GM13977 (cell line): ENCODE measurements at regions not wholly inside any gene's neighbourhood (a gene's known extent, or its start where the extent isn't known, plus 50 kb on each side); places are given as distances from the start of the nearest gene placed in this dataset.
A peak's percentile ranks its signal among the peaks of the same experiment; 100 is the strongest.

Experiments used
- DNase-seq: peaks from one replicate; pipeline ENCODE4 v3.0.0; 2012; ENCODE audit warnings: low spot score
- CTCF ChIP-seq: IDR thresholded peaks from 2 replicates; pipeline ENCODE4 v1.5.1; 2012; ENCODE audit warnings: mild to moderate bottlenecking, control low read depth; ENCODE audit not compliant: insufficient read depth; ENCODE audit errors: extremely low read depth, missing control alignments
- in situ Hi-C: fragments of 300-500 bp; cut with MboI; formaldehyde crosslinking; loops from one replicate; pipeline ENCODE4 v1.12.0; 2022; ENCODE audit warnings: low sequenced_read_pairs, low pct_unique_long_range_greater_than_20kb, mixed read lengths, inconsistent platforms; ENCODE audit not compliant: unreplicated experiment

GRCh38 chrX:110408949-110409588 lies 50.4 kb downstream of the RTL9 start:
- in situ Hi-C loops: loop anchor here (5.0 to 25.0 kb wide), 2 partner anchors 247 to 497 kb away; no protein-coding TSS in a partner anchor
- no peak for TF ChIP-seq CTCF
- DNase-seq: no peak

- in situ Hi-C loops: loop anchor here (5.0 to 25.0 kb wide), 2 partner anchors 248 to 498 kb away; no protein-coding TSS in a partner anchor
- TF ChIP-seq CTCF: no peak
- no peak for DNase-seq
Observed at GRCh38 chrX:110409925-110410324, 51.3 kb downstream of the RTL9 start.

GRCh38 chrX:110410603-110411002 lies 52.0 kb downstream of the RTL9 start:
- no peak for TF ChIP-seq CTCF
- DNase-seq: no peak
- in situ Hi-C loops: loop anchor here (25.0 kb wide), 1 partner anchor 498 kb away; no protein-coding TSS in a partner anchor

- in situ Hi-C loops: loop anchor here (25.0 kb wide), 1 partner anchor 501 kb away; no protein-coding TSS in a partner anchor
- DNase-seq: peak; percentile 52
- TF ChIP-seq CTCF: peak; percentile 95
Observed at GRCh38 chrX:110412971-110413726, 54.5 kb downstream of the RTL9 start.

- no peak for DNase-seq
- no peak for TF ChIP-seq CTCF
- in situ Hi-C loops: loop anchor here (25.0 kb wide), 1 partner anchor 501 kb away; no protein-coding TSS in a partner anchor
Observed at GRCh38 chrX:110413727-110414124, 55.1 kb downstream of the RTL9 start.

- TF ChIP-seq CTCF: no peak
- no peak for DNase-seq
- in situ Hi-C loops: loop anchor here (25.0 kb wide), 1 partner anchor 502 kb away; no protein-coding TSS in a partner anchor
Observed at GRCh38 chrX:110414273-110414672, 55.6 kb downstream of the RTL9 start.
